ENCODE measurements at regions not wholly inside any gene's neighbourhood (a gene's known extent, or its start where the extent isn't known, plus 50 kb on each side); places are given as distances from the start of the nearest gene placed in this dataset.

GRCh38 chr1:72830606-72831390, 548.5 kb upstream of the NEGR1 start:
- no peak for DNase-seq (ENCODE audit: low spot score)

- peak; percentile 17 for DNase-seq (ENCODE audit: low spot score)
These were observed 544.9 kb upstream of the NEGR1 start for GRCh38 chr1:72827278-72827677.

GRCh38 chr1:72804541-72804940, 522.2 kb upstream of the NEGR1 start:
- DNase-seq (ENCODE audit: low spot score): no peak

- DNase-seq (ENCODE audit: low spot score): no peak
These were observed 498.7 kb upstream of the NEGR1 start for GRCh38 chr1:72781038-72781437.

GRCh38 chr1:72780212-72780611, 497.9 kb upstream of the NEGR1 start:
- no peak for DNase-seq (ENCODE audit: low spot score)

- DNase-seq (ENCODE audit: low spot score): no peak
These were observed 495.6 kb upstream of the NEGR1 start for GRCh38 chr1:72777918-72778317.

- no peak for DNase-seq (ENCODE audit: low spot score)
These were observed 481.1 kb upstream of the NEGR1 start for GRCh38 chr1:72763481-72763880.

- DNase-seq (ENCODE audit: low spot score): no peak
These were observed 477.1 kb upstream of the NEGR1 start for GRCh38 chr1:72759486-72759885.

GRCh38 chr1:72757843-72758242, 475.5 kb upstream of the NEGR1 start:
- no peak for DNase-seq (ENCODE audit: low spot score)

- no peak for DNase-seq (ENCODE audit: low spot score)
These were observed 463.1 kb upstream of the NEGR1 start for GRCh38 chr1:72745413-72745812.

GRCh38 chr1:72734415-72734814, 452.1 kb upstream of the NEGR1 start:
- no peak for DNase-seq (ENCODE audit: low spot score)

GRCh38 chr1:72724951-72725861, 442.9 kb upstream of the NEGR1 start:
- no peak for DNase-seq (ENCODE audit: low spot score)

GRCh38 chr1:72705921-72706320, 423.6 kb upstream of the NEGR1 start:
- DNase-seq (ENCODE audit: low spot score): no peak

GRCh38 chr1:72704841-72705477, 422.6 kb upstream of the NEGR1 start:
- no peak for DNase-seq (ENCODE audit: low spot score)

GRCh38 chr1:72697410-72697809, 415.1 kb upstream of the NEGR1 start:
- no peak for DNase-seq (ENCODE audit: low spot score)

GRCh38 chr1:72693899-72694298, 411.6 kb upstream of the NEGR1 start:
- no peak for DNase-seq (ENCODE audit: low spot score)

GRCh38 chr1:72693376-72693775, 411.0 kb upstream of the NEGR1 start:
- DNase-seq (ENCODE audit: low spot score): no peak

GRCh38 chr1:72690871-72691270, 408.5 kb upstream of the NEGR1 start:
- no peak for DNase-seq (ENCODE audit: low spot score)

GRCh38 chr1:72678683-72679082, 396.3 kb upstream of the NEGR1 start:
- no peak for DNase-seq (ENCODE audit: low spot score)

GRCh38 chr1:72670902-72671301, 388.6 kb upstream of the NEGR1 start:
- DNase-seq (ENCODE audit: low spot score): no peak

GRCh38 chr1:72662918-72663317, 380.6 kb upstream of the NEGR1 start:
- DNase-seq (ENCODE audit: low spot score): no peak

- DNase-seq (ENCODE audit: low spot score): no peak
These were observed 368.6 kb upstream of the NEGR1 start for GRCh38 chr1:72650843-72651435.
